AG10803 (cell line): ENCODE measurements at regions not wholly inside any gene's neighbourhood (a gene's known extent, or its start where the extent isn't known, plus 50 kb on each side); places are given as distances from the start of the nearest gene placed in this dataset.
"Not testable (repeated sequence)": the region's sequence is repeated elsewhere in the genome, so short reads cannot be mapped to it uniquely, and the experiment has no call there.

Experiments
- DNase-seq: peaks from one replicate; pipeline ENCODE4 v3.0.0; 2010; ENCODE audit warnings: low read depth
- H3K4me3 ChIP-seq: 2 replicates; pipeline ENCODE4 v1.5.1; 2011; ENCODE audit warnings: mild to moderate bottlenecking, low read length, control low read depth
- TF ChIP-seq, protein P1 (sequence below): conservative IDR thresholded peaks from 2 replicates; pipeline ENCODE4 v1.5.1; 2011; ENCODE audit warnings: mild to moderate bottlenecking, low read length, control low read depth, inconsistent platforms

DNA sequence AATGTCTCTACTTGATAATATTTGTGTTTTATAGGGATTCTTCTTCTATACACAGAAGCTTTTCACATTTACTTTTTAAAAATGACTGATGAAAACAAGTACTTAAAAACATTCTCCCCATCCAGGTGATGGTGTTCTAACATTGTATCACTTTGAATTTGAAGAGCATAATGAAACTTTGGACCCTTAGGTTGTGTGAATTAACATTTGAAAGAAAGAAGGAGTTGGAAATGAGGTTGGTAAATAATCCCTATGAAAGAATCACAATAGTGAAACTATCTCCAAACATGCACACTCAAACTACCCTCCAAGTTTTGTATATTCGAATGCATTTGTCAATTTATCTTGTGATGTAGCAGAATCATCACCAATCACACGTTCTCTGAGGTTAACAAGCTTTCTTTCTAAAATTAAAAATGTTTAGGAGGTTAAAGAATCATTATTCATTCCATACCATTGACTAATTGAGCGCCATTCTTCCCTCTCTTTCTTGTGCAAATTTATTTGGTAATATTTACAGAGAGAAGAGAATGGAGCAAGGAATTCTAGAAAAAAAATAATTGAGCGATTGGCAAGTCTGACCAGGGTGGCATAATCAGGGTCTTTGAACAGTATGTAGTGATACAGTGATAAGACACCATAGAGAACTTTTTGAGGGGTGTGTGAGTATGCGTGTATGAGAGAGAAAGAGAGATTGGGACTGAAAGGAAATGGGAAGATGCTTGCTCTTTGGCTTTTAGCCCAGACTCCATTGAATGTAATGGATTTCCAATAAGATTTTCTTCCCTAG lies 260.0 kb upstream of the NRXN1 start:
- TF ChIP-seq, protein P1, sequence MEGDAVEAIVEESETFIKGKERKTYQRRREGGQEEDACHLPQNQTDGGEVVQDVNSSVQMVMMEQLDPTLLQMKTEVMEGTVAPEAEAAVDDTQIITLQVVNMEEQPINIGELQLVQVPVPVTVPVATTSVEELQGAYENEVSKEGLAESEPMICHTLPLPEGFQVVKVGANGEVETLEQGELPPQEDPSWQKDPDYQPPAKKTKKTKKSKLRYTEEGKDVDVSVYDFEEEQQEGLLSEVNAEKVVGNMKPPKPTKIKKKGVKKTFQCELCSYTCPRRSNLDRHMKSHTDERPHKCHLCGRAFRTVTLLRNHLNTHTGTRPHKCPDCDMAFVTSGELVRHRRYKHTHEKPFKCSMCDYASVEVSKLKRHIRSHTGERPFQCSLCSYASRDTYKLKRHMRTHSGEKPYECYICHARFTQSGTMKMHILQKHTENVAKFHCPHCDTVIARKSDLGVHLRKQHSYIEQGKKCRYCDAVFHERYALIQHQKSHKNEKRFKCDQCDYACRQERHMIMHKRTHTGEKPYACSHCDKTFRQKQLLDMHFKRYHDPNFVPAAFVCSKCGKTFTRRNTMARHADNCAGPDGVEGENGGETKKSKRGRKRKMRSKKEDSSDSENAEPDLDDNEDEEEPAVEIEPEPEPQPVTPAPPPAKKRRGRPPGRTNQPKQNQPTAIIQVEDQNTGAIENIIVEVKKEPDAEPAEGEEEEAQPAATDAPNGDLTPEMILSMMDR, result no peak
- no peak overlapping the region for H3K4me3 ChIP-seq
- no peak for DNase-seq

DNA sequence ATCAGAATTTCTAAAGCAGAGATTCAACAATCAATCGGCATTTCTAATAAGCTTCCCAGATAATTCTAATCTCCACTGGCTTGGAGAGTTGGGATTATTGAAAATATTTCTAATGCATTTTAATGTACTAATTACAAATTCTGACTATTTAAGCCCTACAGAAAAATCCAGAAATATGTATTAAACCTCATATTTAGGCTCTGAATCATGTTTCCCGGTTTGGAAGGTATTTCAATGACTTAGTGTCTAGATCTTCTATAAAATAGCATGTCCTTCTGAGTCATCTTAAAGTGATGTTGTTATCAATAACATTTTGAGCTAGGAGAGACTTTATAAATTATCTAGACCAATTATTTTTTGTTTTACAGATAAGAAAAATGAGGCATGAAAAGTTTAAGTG lies 258.8 kb upstream of the NRXN1 start:
- TF ChIP-seq, protein P1, result no peak
- H3K4me3 ChIP-seq, result no peak overlapping the region

DNA sequence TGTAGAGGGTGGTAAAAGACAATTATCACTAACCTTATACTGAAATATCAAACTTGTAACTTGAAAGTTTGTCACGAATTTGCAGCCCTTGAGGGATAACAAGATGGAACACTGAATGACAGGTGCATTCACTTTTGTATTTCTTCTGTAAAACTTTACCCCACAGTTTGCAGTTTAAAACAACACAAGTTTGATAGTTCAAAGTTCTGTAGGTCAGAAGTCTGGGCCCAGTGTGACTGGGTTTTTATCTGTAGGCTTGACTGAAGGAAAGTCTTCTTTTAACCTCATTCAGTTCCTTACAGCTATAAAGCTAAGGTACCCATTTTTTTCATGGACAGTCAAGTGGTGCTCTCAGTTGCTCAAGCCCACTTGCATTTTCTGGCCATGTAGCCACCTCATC lies 257.1 kb upstream of the NRXN1 start:
- TF ChIP-seq, protein P1, result no peak
- no peak overlapping the region for H3K4me3 ChIP-seq
- no peak for DNase-seq

More for the DNA sequence above, 258.8 kb upstream of the NRXN1 start:
- no peak for DNase-seq

DNA sequence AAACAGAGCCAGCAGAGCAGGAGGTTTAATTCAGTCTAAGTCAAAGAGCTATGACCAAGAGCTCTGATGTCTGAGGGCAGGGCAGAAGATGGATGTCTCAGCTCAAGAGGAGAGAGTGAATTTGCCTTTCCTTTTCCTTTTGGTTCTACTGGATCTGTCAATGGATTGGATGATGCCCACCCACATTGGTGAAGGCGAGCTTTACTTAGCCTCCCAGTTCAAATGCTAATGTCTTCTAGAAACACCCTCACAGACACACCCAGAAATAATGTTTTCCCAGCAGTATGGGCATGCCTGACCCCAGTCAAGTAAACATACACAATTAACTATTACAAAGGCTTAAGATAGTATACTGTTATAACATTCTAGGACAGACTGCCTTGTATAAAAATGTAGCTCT lies 236.3 kb upstream of the NRXN1 start:
- no peak overlapping the region for H3K4me3 ChIP-seq
- TF ChIP-seq, protein P1, result no peak
- no peak for DNase-seq

DNA sequence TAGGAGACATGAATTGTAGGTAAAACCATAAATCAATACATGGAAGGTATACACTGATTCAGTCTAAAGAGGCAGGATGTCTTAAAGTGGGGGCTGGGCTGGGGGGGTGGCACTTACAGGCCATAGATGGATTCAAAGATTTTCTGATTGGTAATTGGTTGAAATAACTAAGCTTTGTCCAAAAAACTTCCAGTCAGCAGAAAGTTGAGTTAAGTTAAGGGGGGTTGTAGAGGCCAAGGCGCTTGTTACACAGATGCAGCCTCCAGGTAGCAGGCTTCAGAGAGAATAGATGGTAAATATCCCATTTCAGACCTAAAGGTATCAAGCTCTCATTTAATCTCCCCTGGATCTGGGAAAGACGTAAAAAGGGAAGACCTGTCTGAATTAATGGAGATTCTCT lies 233.6 kb upstream of the NRXN1 start:
- DNase-seq, result no peak
- H3K4me3 ChIP-seq, result no peak overlapping the region
- TF ChIP-seq, protein P1, result no peak

DNA sequence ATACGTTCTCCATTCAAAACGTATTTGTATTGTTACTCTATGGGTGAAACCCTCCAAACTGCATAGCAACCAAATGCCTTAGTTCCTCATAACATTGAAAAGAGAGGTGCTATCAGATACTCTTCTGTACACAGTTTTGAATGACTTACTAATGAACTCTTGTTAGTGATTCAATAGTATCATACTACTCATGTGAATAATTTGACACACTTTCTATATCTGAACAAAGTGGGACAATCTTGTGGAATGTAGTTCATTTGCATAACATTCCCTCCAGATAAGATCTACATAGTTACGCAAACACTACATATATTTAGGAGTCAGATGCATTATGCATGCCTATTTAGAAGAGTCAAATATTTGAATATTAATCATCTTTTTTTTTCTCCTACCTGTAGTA lies 232.0 kb upstream of the NRXN1 start:
- TF ChIP-seq, protein P1, result no peak
- DNase-seq, result no peak
- H3K4me3 ChIP-seq, result no peak overlapping the region

DNA sequence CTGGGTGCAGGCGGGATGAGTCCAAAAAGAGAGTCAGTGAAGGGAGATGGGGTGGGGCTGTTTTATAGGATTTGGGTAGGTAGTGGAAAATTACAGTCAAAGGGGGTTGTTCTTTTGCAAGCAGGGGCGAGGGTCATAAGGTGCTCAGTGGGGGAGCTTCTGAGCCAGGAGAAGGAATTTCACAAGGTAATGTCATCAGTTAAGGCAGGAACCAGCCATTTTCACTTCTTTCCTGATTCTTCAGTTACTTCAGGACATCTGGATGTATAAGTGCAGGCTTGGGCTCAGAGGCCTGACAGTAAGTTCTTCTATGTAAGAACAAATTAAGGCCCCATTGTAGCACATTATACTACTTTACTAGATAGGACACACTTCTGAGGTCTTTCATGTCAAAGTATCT lies 231.2 kb upstream of the NRXN1 start:
- not testable (repeated sequence) for DNase-seq, H3K4me3 ChIP-seq
